HepG2 (cell line): ENCODE measurements at regions not wholly inside any gene's neighbourhood (a gene's known extent, or its start where the extent isn't known, plus 50 kb on each side); places are given as distances from the start of the nearest gene placed in this dataset.

ENCODE experiments used
- BRD4 ChIP-seq: sonication (generic); formaldehyde crosslinking; IDR thresholded peaks from 2 replicates; pipeline ENCODE4 v1.4.0; 2020; ENCODE audit warnings: missing genetic modification reagents
- MTA3 ChIP-seq: sonication (generic); formaldehyde crosslinking; IDR thresholded peaks from 2 replicates; pipeline ENCODE4 v1.4.0; 2020; ENCODE audit warnings: missing genetic modification reagents
- PCBP1 ChIP-seq: fragments of 200-400 bp; formaldehyde crosslinking; IDR thresholded peaks from 2 replicates; pipeline ENCODE4 v1.6.1; 2017; ENCODE audit warnings: mild to moderate bottlenecking, low read depth, low read length, borderline replicate concordance
- POLR2A ChIP-seq, 2 experiments: IDR thresholded peaks; 2 replicates each; pipeline ENCODE4 v1.6.1; 2011; ENCODE audit warnings: low read depth in 2 of 2, low read length in 2 of 2, mild to moderate bottlenecking in 1 of 2, moderate library complexity in 1 of 2; ENCODE audit not compliant: insufficient read depth in 1 of 2
- SMC3 ChIP-seq: IDR thresholded peaks from 2 replicates; pipeline ENCODE4 v1.6.1; 2011; ENCODE audit warnings: low read length, improper control_type of control experiment
- ZNF564 ChIP-seq: sonication (generic); formaldehyde crosslinking; IDR thresholded peaks from 2 replicates; pipeline ENCODE4 v1.8.1; 2023; ENCODE audit warnings: mild to moderate bottlenecking, missing genetic modification reagents
- TF ChIP-seq, protein P1 (sequence below): sonication (generic); formaldehyde crosslinking; IDR thresholded peaks from 2 replicates; pipeline ENCODE4 v1.8.1; 2023; ENCODE audit warnings: mild to moderate bottlenecking, missing genetic modification reagents

DNA sequence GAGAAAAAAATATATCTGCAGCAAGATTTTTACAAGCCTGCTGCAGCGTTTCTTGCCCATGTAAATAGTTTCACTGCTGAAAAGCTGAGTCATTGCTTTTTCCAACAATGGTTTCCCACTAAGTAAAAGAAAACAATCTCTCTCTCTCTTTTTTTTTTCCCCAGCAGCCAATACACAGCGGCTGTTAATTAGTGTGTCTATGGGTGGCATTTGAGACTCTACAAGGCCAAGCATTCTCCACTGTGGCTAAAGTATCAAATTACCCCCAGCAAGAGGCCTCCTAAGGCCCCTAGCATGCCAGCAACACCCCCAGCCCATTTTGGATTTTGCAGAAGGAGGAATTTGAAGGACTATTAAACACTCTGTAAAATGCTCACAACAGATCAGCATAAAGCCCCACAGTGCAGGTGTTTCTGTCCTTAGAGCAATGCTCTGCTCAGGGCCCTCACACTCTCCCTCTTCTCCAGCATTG, 837.4 kb downstream of the TRIML1 start:
- TF ChIP-seq POLR2A (IDR thresholded peaks at IDR 0.05; ENCODE audit: insufficient read depth in 1 of 2, low read depth in 2 of 2, low read length in 2 of 2) (no peak), MTA3 (no peak), ZNF564 (CRISPR knock-in tag) (no peak), BRD4 (CRISPR knock-in tag) (no peak), SMC3 (no peak), PCBP1 (no peak)
- TF ChIP-seq, protein P1, sequence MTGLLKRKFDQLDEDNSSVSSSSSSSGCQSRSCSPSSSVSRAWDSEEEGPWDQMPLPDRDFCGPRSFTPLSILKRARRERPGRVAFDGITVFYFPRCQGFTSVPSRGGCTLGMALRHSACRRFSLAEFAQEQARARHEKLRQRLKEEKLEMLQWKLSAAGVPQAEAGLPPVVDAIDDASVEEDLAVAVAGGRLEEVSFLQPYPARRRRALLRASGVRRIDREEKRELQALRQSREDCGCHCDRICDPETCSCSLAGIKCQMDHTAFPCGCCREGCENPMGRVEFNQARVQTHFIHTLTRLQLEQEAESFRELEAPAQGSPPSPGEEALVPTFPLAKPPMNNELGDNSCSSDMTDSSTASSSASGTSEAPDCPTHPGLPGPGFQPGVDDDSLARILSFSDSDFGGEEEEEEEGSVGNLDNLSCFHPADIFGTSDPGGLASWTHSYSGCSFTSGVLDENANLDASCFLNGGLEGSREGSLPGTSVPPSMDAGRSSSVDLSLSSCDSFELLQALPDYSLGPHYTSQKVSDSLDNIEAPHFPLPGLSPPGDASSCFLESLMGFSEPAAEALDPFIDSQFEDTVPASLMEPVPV, result no peak
